ENCODE measurements at regions not wholly inside any gene's neighbourhood (a gene's known extent, or its start where the extent isn't known, plus 50 kb on each side); places are given as distances from the start of the nearest gene placed in this dataset.
"Not testable (repeated sequence)": the region's sequence is repeated elsewhere in the genome, so short reads cannot be mapped to it uniquely, and the experiment has no call there.

- no peak overlapping the region for H3K27ac ChIP-seq (ENCODE audit: low read depth, low read length)
- no peaks in the 10 kb centered on the region for H3K4me1 ChIP-seq (ENCODE audit: control insufficient read depth in 5 of 5, insufficient read depth in 5 of 5, low read length in 5 of 5)
- peaks cover 0 to 2% (median 0%) of the 10 kb centered on the region in 5 donors for H3K9me3 ChIP-seq (ENCODE audit: control insufficient read depth in 5 of 5, low read length in 5 of 5)
- H3K36me3 ChIP-seq (ENCODE audit: control insufficient read depth in 5 of 5, insufficient read depth in 5 of 5, low read length in 5 of 5), result no peaks in the 10 kb centered on the region
- no peak overlapping the region for H3K4me3 ChIP-seq (ENCODE audit: low read depth in 1 of 5, low read length in 5 of 5)
- H3K27me3 ChIP-seq (ENCODE audit: control insufficient read depth in 5 of 5, insufficient read depth in 4 of 5, low read length in 5 of 5), result no peaks in the 10 kb centered on the region
- H3K9ac ChIP-seq (ENCODE audit: low read length in 5 of 5), result no peak overlapping the region
Observed at GRCh38 chr4:12458621-12459020, 1025.5 kb downstream of the RAB28 start.

- Histone ChIP-seq H3K4me1 (ENCODE audit: control insufficient read depth in 5 of 5, insufficient read depth in 5 of 5, low read length in 5 of 5) (no peaks in the 10 kb centered on the region), H3K9me3 (ENCODE audit: control insufficient read depth in 5 of 5, low read length in 5 of 5) (peaks cover 0 to 18% (median 10%) of the 10 kb centered on the region in 5 donors), H3K4me3 (ENCODE audit: low read depth in 1 of 5, low read length in 5 of 5) (no peak overlapping the region), H3K9ac (ENCODE audit: low read length in 5 of 5) (no peak overlapping the region), H3K27ac (ENCODE audit: low read depth, low read length) (no peak overlapping the region), H3K27me3 (ENCODE audit: control insufficient read depth in 5 of 5, insufficient read depth in 4 of 5, low read length in 5 of 5) (no peaks in the 10 kb centered on the region), H3K36me3 (ENCODE audit: control insufficient read depth in 5 of 5, insufficient read depth in 5 of 5, low read length in 5 of 5) (no peaks in the 10 kb centered on the region)
Observed at GRCh38 chr4:12452291-12452690, 1023.6 kb upstream of the HS3ST1 start.

GRCh38 chr4:12447451-12447850, 1018.8 kb upstream of the HS3ST1 start:
- H3K4me3 ChIP-seq (ENCODE audit: low read depth in 1 of 5, low read length in 5 of 5), result no peak overlapping the region
- peaks cover 0 to 14% (median 10%) of the 10 kb centered on the region in 5 donors for H3K9me3 ChIP-seq (ENCODE audit: control insufficient read depth in 5 of 5, low read length in 5 of 5)
- H3K9ac ChIP-seq (ENCODE audit: low read length in 5 of 5), result no peak overlapping the region
- H3K27me3 ChIP-seq (ENCODE audit: control insufficient read depth in 5 of 5, insufficient read depth in 4 of 5, low read length in 5 of 5), result no peaks in the 10 kb centered on the region
- no peaks in the 10 kb centered on the region for H3K36me3 ChIP-seq (ENCODE audit: control insufficient read depth in 5 of 5, insufficient read depth in 5 of 5, low read length in 5 of 5)
- H3K27ac ChIP-seq (ENCODE audit: low read depth, low read length), result no peak overlapping the region
- no peaks in the 10 kb centered on the region for H3K4me1 ChIP-seq (ENCODE audit: control insufficient read depth in 5 of 5, insufficient read depth in 5 of 5, low read length in 5 of 5)

GRCh38 chr4:12446657-12447185, 1018.0 kb upstream of the HS3ST1 start:
- no peaks in the 10 kb centered on the region for H3K4me1 ChIP-seq (ENCODE audit: control insufficient read depth in 5 of 5, insufficient read depth in 5 of 5, low read length in 5 of 5)
- no peak overlapping the region for H3K27ac ChIP-seq (ENCODE audit: low read depth, low read length)
- H3K4me3 ChIP-seq (ENCODE audit: low read depth in 1 of 5, low read length in 5 of 5), result no peak overlapping the region
- H3K27me3 ChIP-seq (ENCODE audit: control insufficient read depth in 5 of 5, insufficient read depth in 4 of 5, low read length in 5 of 5), result no peaks in the 10 kb centered on the region
- H3K36me3 ChIP-seq (ENCODE audit: control insufficient read depth in 5 of 5, insufficient read depth in 5 of 5, low read length in 5 of 5), result no peaks in the 10 kb centered on the region
- peaks cover 0 to 14% (median 10%) of the 10 kb centered on the region in 5 donors for H3K9me3 ChIP-seq (ENCODE audit: control insufficient read depth in 5 of 5, low read length in 5 of 5)
- no peak overlapping the region for H3K9ac ChIP-seq (ENCODE audit: low read length in 5 of 5)

GRCh38 chr4:12446256-12446655, 1017.6 kb upstream of the HS3ST1 start:
- H3K27ac ChIP-seq (ENCODE audit: low read depth, low read length), result no peak overlapping the region
- no peak overlapping the region for H3K4me3 ChIP-seq (ENCODE audit: low read depth in 1 of 5, low read length in 5 of 5)
- H3K9ac ChIP-seq (ENCODE audit: low read length in 5 of 5), result no peak overlapping the region
- H3K4me1 ChIP-seq (ENCODE audit: control insufficient read depth in 5 of 5, insufficient read depth in 5 of 5, low read length in 5 of 5), result no peaks in the 10 kb centered on the region
- H3K9me3 ChIP-seq (ENCODE audit: control insufficient read depth in 5 of 5, low read length in 5 of 5), result peaks cover 0 to 10% (median 6%) of the 10 kb centered on the region in 5 donors
- H3K27me3 ChIP-seq (ENCODE audit: control insufficient read depth in 5 of 5, insufficient read depth in 4 of 5, low read length in 5 of 5), result no peaks in the 10 kb centered on the region
- no peaks in the 10 kb centered on the region for H3K36me3 ChIP-seq (ENCODE audit: control insufficient read depth in 5 of 5, insufficient read depth in 5 of 5, low read length in 5 of 5)

GRCh38 chr4:12445711-12446235, 1017.1 kb upstream of the HS3ST1 start:
- Histone ChIP-seq H3K9ac (ENCODE audit: low read length in 5 of 5) (no peak overlapping the region), H3K36me3 (ENCODE audit: control insufficient read depth in 5 of 5, insufficient read depth in 5 of 5, low read length in 5 of 5) (no peaks in the 10 kb centered on the region), H3K9me3 (ENCODE audit: control insufficient read depth in 5 of 5, low read length in 5 of 5) (peaks cover 0 to 9% (median 3%) of the 10 kb centered on the region in 5 donors), H3K4me3 (ENCODE audit: low read depth in 1 of 5, low read length in 5 of 5) (no peak overlapping the region), H3K4me1 (ENCODE audit: control insufficient read depth in 5 of 5, insufficient read depth in 5 of 5, low read length in 5 of 5) (no peaks in the 10 kb centered on the region), H3K27me3 (ENCODE audit: control insufficient read depth in 5 of 5, insufficient read depth in 4 of 5, low read length in 5 of 5) (no peaks in the 10 kb centered on the region), H3K27ac (ENCODE audit: low read depth, low read length) (no peak overlapping the region)

- Histone ChIP-seq H3K9me3 (ENCODE audit: control insufficient read depth in 5 of 5, low read length in 5 of 5) (no peaks in the 10 kb centered on the region), H3K4me1 (ENCODE audit: control insufficient read depth in 5 of 5, insufficient read depth in 5 of 5, low read length in 5 of 5) (no peaks in the 10 kb centered on the region), H3K27ac (ENCODE audit: low read depth, low read length) (no peak overlapping the region), H3K9ac (ENCODE audit: low read length in 5 of 5) (no peak overlapping the region), H3K4me3 (ENCODE audit: low read depth in 1 of 5, low read length in 5 of 5) (no peak overlapping the region), H3K36me3 (ENCODE audit: control insufficient read depth in 5 of 5, insufficient read depth in 5 of 5, low read length in 5 of 5) (no peaks in the 10 kb centered on the region), H3K27me3 (ENCODE audit: control insufficient read depth in 5 of 5, insufficient read depth in 4 of 5, low read length in 5 of 5) (no peaks in the 10 kb centered on the region)
Observed at GRCh38 chr4:12439633-12440305, 1011.1 kb upstream of the HS3ST1 start.

GRCh38 chr4:12431259-12431658, 1002.6 kb upstream of the HS3ST1 start:
- not testable (repeated sequence) for H3K27ac ChIP-seq (ENCODE audit: low read depth, low read length); H3K9me3 ChIP-seq (ENCODE audit: control insufficient read depth in 5 of 5, low read length in 5 of 5); H3K9ac ChIP-seq (ENCODE audit: low read length in 5 of 5); H3K4me1 ChIP-seq (ENCODE audit: control insufficient read depth in 5 of 5, insufficient read depth in 5 of 5, low read length in 5 of 5); H3K27me3 ChIP-seq (ENCODE audit: control insufficient read depth in 5 of 5, insufficient read depth in 4 of 5, low read length in 5 of 5); H3K36me3 ChIP-seq (ENCODE audit: control insufficient read depth in 5 of 5, insufficient read depth in 5 of 5, low read length in 5 of 5); H3K4me3 ChIP-seq (ENCODE audit: low read depth in 1 of 5, low read length in 5 of 5)

GRCh38 chr4:12421364-12421763, 992.7 kb upstream of the HS3ST1 start:
- no peak overlapping the region for H3K4me3 ChIP-seq (ENCODE audit: low read depth in 1 of 5, low read length in 5 of 5)
- no peak overlapping the region for H3K27ac ChIP-seq (ENCODE audit: low read depth, low read length)
- H3K9ac ChIP-seq (ENCODE audit: low read length in 5 of 5), result no peak overlapping the region

GRCh38 chr4:12416755-12417154, 988.1 kb upstream of the HS3ST1 start:
- H3K27ac ChIP-seq (ENCODE audit: low read depth, low read length), result no peak overlapping the region
- H3K27me3 ChIP-seq (ENCODE audit: control insufficient read depth in 5 of 5, insufficient read depth in 4 of 5, low read length in 5 of 5), result no peaks in the 10 kb centered on the region

More at GRCh38 chr4:12421364-12421763, 992.7 kb upstream of the HS3ST1 start:
- no peaks in the 10 kb centered on the region for H3K27me3 ChIP-seq (ENCODE audit: control insufficient read depth in 5 of 5, insufficient read depth in 4 of 5, low read length in 5 of 5)
- no peaks in the 10 kb centered on the region for H3K36me3 ChIP-seq (ENCODE audit: control insufficient read depth in 5 of 5, insufficient read depth in 5 of 5, low read length in 5 of 5)
- peaks cover 0 to 2% (median 0%) of the 10 kb centered on the region in 5 donors for H3K9me3 ChIP-seq (ENCODE audit: control insufficient read depth in 5 of 5, low read length in 5 of 5)
- no peaks in the 10 kb centered on the region for H3K4me1 ChIP-seq (ENCODE audit: control insufficient read depth in 5 of 5, insufficient read depth in 5 of 5, low read length in 5 of 5)

More at GRCh38 chr4:12416755-12417154, 988.1 kb upstream of the HS3ST1 start:
- no peaks in the 10 kb centered on the region for H3K36me3 ChIP-seq (ENCODE audit: control insufficient read depth in 5 of 5, insufficient read depth in 5 of 5, low read length in 5 of 5)
- H3K9ac ChIP-seq (ENCODE audit: low read length in 5 of 5), result no peak overlapping the region
- peaks cover 0 to 2% (median 0%) of the 10 kb centered on the region in 5 donors for H3K9me3 ChIP-seq (ENCODE audit: control insufficient read depth in 5 of 5, low read length in 5 of 5)
- H3K4me1 ChIP-seq (ENCODE audit: control insufficient read depth in 5 of 5, insufficient read depth in 5 of 5, low read length in 5 of 5), result no peaks in the 10 kb centered on the region
- no peak overlapping the region for H3K4me3 ChIP-seq (ENCODE audit: low read depth in 1 of 5, low read length in 5 of 5)

All from subcutaneous abdominal adipose tissue (tissue), 5 donors.